Neural progenitor cell (in vitro differentiated cells): ENCODE measurements at regions not wholly inside any gene's neighbourhood (a gene's known extent, or its start where the extent isn't known, plus 50 kb on each side); places are given as distances from the start of the nearest gene placed in this dataset.

Source experiments
- DNase-seq: peaks from one replicate; pipeline ENCODE4 v3.0.0-alpha.2; 2016; ENCODE audit warnings: low spot score
- H2AFZ ChIP-seq: fragments of 200-600 bp; sonication (generic); replicated peaks from 2 replicates; pipeline ENCODE4 v1.6.1; 2016; ENCODE audit warnings: antibody characterized with exemption
- H3F3A ChIP-seq: fragments of 200-600 bp; sonication (generic); 2 replicates; pipeline ENCODE4 v1.6.1; 2016; ENCODE audit warnings: antibody characterized with exemption, low read depth
- H3K27ac ChIP-seq: fragments of 200-600 bp; sonication (generic); 2 replicates; pipeline ENCODE4 v1.5.1; 2016; ENCODE audit warnings: mild to moderate bottlenecking
- H3K27me3 ChIP-seq: fragments of 200-600 bp; sonication (generic); 2 replicates; pipeline ENCODE4 v1.6.1; 2016; ENCODE audit warnings: mild to moderate bottlenecking, moderate library complexity
- H3K36me3 ChIP-seq: fragments of 200-600 bp; sonication (generic); 2 replicates; pipeline ENCODE4 v1.5.1; 2016
- H3K4me1 ChIP-seq: fragments of 200-600 bp; sonication (generic); 2 replicates; pipeline ENCODE4 v1.6.1; 2016; ENCODE audit warnings: mixed run types
- H3K4me2 ChIP-seq: fragments of 200-600 bp; sonication (generic); 2 replicates; pipeline ENCODE4 v1.6.1; 2016
- H3K4me3 ChIP-seq: fragments of 200-600 bp; sonication (generic); 2 replicates; pipeline ENCODE4 v1.5.1; 2016
- H3K79me2 ChIP-seq: fragments of 200-600 bp; sonication (generic); 2 replicates; pipeline ENCODE4 v1.6.1; 2016; ENCODE audit warnings: low read depth
- H3K9ac ChIP-seq: fragments of 200-600 bp; sonication (generic); 2 replicates; pipeline ENCODE4 v1.6.1; 2016
- H3K9me3 ChIP-seq: fragments of 200-600 bp; sonication (generic); 2 replicates; pipeline ENCODE4 v1.5.1; 2016; ENCODE audit warnings: low read depth
- H4K20me1 ChIP-seq: fragments of 200-600 bp; sonication (generic); 2 replicates; pipeline ENCODE4 v1.6.1; 2016; ENCODE audit warnings: low read depth
- H3K27ac Mint-ChIP-seq: 3 replicates; pipeline ENCODE4 v1.8.0; 2021; ENCODE audit warnings: mixed read lengths
- H3K27me3 Mint-ChIP-seq: 2 replicates; pipeline ENCODE4 v1.8.0; 2022; ENCODE audit warnings: low read depth, mild to moderate bottlenecking, inconsistent platforms, moderate library complexity, mixed read lengths; ENCODE audit not compliant: insufficient read depth
- H3K36me3 Mint-ChIP-seq: 3 replicates; pipeline ENCODE4 v1.8.0; 2021; ENCODE audit warnings: mixed read lengths
- H3K4me1 Mint-ChIP-seq: 3 replicates; pipeline ENCODE4 v1.8.0; 2021; ENCODE audit warnings: mixed read lengths
- H3K4me3 Mint-ChIP-seq: 3 replicates; pipeline ENCODE4 v1.8.0; 2021; ENCODE audit warnings: mild to moderate bottlenecking, moderate library complexity, mixed read lengths
- H3K9me3 Mint-ChIP-seq: 3 replicates; pipeline ENCODE4 v1.8.0; 2020; ENCODE audit warnings: mixed read lengths
- EZH2 ChIP-seq: fragments of 200-600 bp; sonication (generic); IDR thresholded peaks from 2 replicates; pipeline ENCODE4 v1.6.1; 2017; ENCODE audit warnings: antibody characterized with exemption, mild to moderate bottlenecking, moderate library complexity
- EZH2phosphoT487 ChIP-seq: fragments of 200-600 bp; sonication (generic); IDR thresholded peaks from 2 replicates; pipeline ENCODE4 v1.6.1; 2017; ENCODE audit warnings: antibody characterized with exemption
- TF ChIP-seq, protein P1 (sequence below): fragments of 200-600 bp; sonication (generic); IDR thresholded peaks from 2 replicates; pipeline ENCODE4 v1.5.1; 2017; ENCODE audit warnings: antibody characterized with exemption, mild to moderate bottlenecking

DNA sequence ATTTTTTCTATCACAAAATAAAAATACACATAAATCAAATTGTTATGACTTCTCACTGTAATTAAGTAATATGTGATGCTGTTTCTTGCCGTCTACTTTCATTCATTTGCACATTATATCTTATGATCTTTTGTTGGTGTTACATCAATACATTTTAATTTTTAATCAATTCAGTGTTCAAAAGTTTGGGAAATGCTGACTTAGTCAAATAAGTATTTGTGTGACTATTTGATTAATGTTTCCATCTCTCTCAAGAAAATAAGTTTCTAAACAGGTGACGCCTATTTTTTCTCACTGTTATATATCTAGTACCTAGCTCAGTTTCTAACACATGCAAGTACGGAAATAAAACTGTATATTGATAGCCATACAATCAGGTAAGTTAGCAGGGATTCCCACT lies 329.5 kb upstream of the KIRREL3 start:
- H3K9ac ChIP-seq = no peak overlapping the region
- Mint-ChIP-seq H3K27me3 (no peaks in the 10 kb centered on the region), H3K4me3 (no peak overlapping the region), H3K9me3 (peaks cover 6% of the 10 kb centered on the region), H3K36me3 (no peaks in the 10 kb centered on the region), H3K27ac (no peak overlapping the region), H3K4me1 (no peaks in the 10 kb centered on the region)
- no peak for DNase-seq
- H3K36me3 ChIP-seq = no peaks in the 10 kb centered on the region
- no peaks in the 10 kb centered on the region for H3F3A ChIP-seq
- no peaks in the 10 kb centered on the region for H3K27me3 ChIP-seq
- H3K4me3 ChIP-seq = no peak overlapping the region
- TF ChIP-seq EZH2 (no peak), EZH2phosphoT487 (no peak)
- TF ChIP-seq, protein P1, sequence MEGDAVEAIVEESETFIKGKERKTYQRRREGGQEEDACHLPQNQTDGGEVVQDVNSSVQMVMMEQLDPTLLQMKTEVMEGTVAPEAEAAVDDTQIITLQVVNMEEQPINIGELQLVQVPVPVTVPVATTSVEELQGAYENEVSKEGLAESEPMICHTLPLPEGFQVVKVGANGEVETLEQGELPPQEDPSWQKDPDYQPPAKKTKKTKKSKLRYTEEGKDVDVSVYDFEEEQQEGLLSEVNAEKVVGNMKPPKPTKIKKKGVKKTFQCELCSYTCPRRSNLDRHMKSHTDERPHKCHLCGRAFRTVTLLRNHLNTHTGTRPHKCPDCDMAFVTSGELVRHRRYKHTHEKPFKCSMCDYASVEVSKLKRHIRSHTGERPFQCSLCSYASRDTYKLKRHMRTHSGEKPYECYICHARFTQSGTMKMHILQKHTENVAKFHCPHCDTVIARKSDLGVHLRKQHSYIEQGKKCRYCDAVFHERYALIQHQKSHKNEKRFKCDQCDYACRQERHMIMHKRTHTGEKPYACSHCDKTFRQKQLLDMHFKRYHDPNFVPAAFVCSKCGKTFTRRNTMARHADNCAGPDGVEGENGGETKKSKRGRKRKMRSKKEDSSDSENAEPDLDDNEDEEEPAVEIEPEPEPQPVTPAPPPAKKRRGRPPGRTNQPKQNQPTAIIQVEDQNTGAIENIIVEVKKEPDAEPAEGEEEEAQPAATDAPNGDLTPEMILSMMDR = no peak
- no peaks in the 10 kb centered on the region for H3K9me3 ChIP-seq
- no peak overlapping the region for H2AFZ ChIP-seq
- no peaks in the 10 kb centered on the region for H3K79me2 ChIP-seq
- H3K4me2 ChIP-seq = no peak overlapping the region
- H4K20me1 ChIP-seq = no peaks in the 10 kb centered on the region
- H3K4me1 ChIP-seq = no peaks in the 10 kb centered on the region
- no peak overlapping the region for H3K27ac ChIP-seq

DNA sequence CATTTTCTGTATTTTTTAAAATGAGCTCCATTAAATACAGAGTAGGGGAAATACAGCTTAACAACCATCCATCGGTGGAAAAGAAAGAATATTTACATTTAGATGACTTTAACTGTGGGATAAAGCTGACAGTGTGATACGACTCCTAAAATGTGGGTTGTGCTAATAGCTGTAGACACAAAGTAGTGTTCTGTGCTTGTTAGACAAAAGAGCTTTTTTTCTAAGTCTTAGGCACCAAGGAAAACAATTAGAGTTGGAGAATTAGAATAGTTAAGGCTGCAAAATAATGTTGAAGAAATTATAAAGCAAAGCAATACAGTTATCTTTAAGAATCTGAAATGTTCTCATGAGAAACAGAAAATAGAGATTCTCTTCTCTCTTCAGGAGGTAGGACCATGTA lies 307.7 kb upstream of the KIRREL3 start:
- TF ChIP-seq, protein P1 = no peak
- TF ChIP-seq EZH2 (no peak), EZH2phosphoT487 (no peak)
- Mint-ChIP-seq H3K4me1 (no peaks in the 10 kb centered on the region), H3K36me3 (no peaks in the 10 kb centered on the region)

DNA sequence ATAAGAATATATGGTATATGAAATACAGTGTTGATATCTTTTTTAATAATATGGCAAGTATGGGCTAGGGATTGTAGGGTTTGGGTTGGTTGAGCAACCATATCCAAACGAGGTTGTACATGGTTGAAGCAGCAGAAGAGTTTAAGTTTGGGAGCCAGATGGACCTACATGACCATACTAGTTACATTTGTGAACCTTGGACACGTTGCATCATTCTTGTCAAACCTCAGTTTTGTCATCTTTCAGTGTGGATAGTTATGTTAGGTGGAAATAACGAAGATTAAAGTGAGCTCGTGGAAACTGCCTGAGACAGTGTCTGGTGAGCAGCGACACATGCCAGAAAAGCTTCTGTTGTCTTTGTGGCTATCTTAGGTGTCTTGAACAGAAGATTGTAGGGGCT lies 307.1 kb upstream of the KIRREL3 start:
- TF ChIP-seq EZH2phosphoT487 = no peak
- Histone ChIP-seq H3K4me1 (peaks cover 9% of the 10 kb centered on the region), H3K4me2 (no peak overlapping the region), H3K9me3 (no peaks in the 10 kb centered on the region), H3F3A (no peaks in the 10 kb centered on the region), H2AFZ (peak overlapping the region; percentile 50), H4K20me1 (no peaks in the 10 kb centered on the region), H3K4me3 (no peak overlapping the region), H3K9ac (no peak overlapping the region), H3K27ac (no peak overlapping the region), H3K27me3 (no peaks in the 10 kb centered on the region), H3K36me3 (no peaks in the 10 kb centered on the region), H3K79me2 (no peaks in the 10 kb centered on the region)
- H3K9me3 Mint-ChIP-seq = no peaks in the 10 kb centered on the region
- no peaks in the 10 kb centered on the region for H3K27me3 Mint-ChIP-seq
- H3K4me1 Mint-ChIP-seq = no peaks in the 10 kb centered on the region
- no peak overlapping the region for H3K27ac Mint-ChIP-seq
- no peaks in the 10 kb centered on the region for H3K36me3 Mint-ChIP-seq
- no peak for DNase-seq
- H3K4me3 Mint-ChIP-seq = no peak overlapping the region

More for the DNA sequence above, 307.7 kb upstream of the KIRREL3 start:
- no peak for DNase-seq
- Histone ChIP-seq H2AFZ (peak overlapping the region; percentile 50), H3K9me3 (no peaks in the 10 kb centered on the region), H3K4me2 (no peak overlapping the region), H3K9ac (no peak overlapping the region), H3K4me1 (peaks cover 9% of the 10 kb centered on the region), H4K20me1 (no peaks in the 10 kb centered on the region), H3K4me3 (no peak overlapping the region), H3K27me3 (no peaks in the 10 kb centered on the region), H3K27ac (no peak overlapping the region), H3K36me3 (no peaks in the 10 kb centered on the region), H3F3A (no peaks in the 10 kb centered on the region), H3K79me2 (no peaks in the 10 kb centered on the region)
- no peak overlapping the region for H3K4me3 Mint-ChIP-seq
- no peaks in the 10 kb centered on the region for H3K27me3 Mint-ChIP-seq
- no peak overlapping the region for H3K27ac Mint-ChIP-seq
- no peaks in the 10 kb centered on the region for H3K9me3 Mint-ChIP-seq

DNA sequence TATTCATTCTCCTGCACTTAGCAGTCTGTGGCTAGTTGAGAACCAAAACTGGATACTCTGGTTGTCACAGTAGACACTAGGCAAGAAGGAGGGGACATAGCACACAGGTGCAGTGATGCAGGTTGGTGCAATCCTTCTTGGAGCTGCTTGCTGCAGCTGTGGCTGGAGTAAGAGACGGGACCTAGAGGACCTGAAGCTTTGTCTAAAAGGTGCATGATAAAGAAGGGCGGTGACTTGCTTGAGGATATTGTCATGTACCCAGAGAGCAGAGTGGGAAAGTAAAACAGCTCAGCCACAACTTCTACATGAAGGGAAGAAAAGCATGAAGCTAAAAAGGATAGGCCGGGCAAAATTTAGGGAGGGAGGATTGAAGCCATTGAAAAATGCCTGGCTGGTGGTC lies 304.1 kb upstream of the KIRREL3 start:
- Mint-ChIP-seq H3K27ac (no peak overlapping the region), H3K4me1 (no peaks in the 10 kb centered on the region), H3K36me3 (no peaks in the 10 kb centered on the region), H3K27me3 (no peaks in the 10 kb centered on the region), H3K9me3 (no peaks in the 10 kb centered on the region), H3K4me3 (no peak overlapping the region)
- H3K9ac ChIP-seq = no peak overlapping the region
- no peaks in the 10 kb centered on the region for H4K20me1 ChIP-seq
- no peaks in the 10 kb centered on the region for H3K79me2 ChIP-seq
- H3F3A ChIP-seq = no peaks in the 10 kb centered on the region
- H3K4me3 ChIP-seq = no peak overlapping the region
- H3K27ac ChIP-seq = no peak overlapping the region
- DNase-seq = no peak
- H3K4me1 ChIP-seq = peaks cover 9% of the 10 kb centered on the region
- H3K9me3 ChIP-seq = no peaks in the 10 kb centered on the region
- H3K4me2 ChIP-seq = no peak overlapping the region
- TF ChIP-seq EZH2phosphoT487 (no peak), EZH2 (no peak)
- TF ChIP-seq, protein P1 = no peak
- H3K36me3 ChIP-seq = no peaks in the 10 kb centered on the region
- peak overlapping the region; percentile 23 for H2AFZ ChIP-seq
- H3K27me3 ChIP-seq = no peaks in the 10 kb centered on the region
